NT2/D1 (cell line): ENCODE measurements at regions not wholly inside any gene's neighbourhood (a gene's known extent, or its start where the extent isn't known, plus 50 kb on each side); places are given as distances from the start of the nearest gene placed in this dataset.

Experiments used
- YY1 ChIP-seq: IDR thresholded peaks from 2 replicates; pipeline ENCODE4 v1.6.1; 2011; ENCODE audit not compliant: insufficient read length, insufficient read depth
- ZNF274 ChIP-seq: IDR thresholded peaks from 2 replicates; pipeline ENCODE4 v1.6.1; 2011; ENCODE audit warnings: mild to moderate bottlenecking, low read depth, low read length

- TF ChIP-seq ZNF274 (no peak), YY1 (no peak)
Measured at GRCh38 chr2:129620411-129620810, 359.1 kb upstream of the RAB6C start.
